ENCODE measurements at regions not wholly inside any gene's neighbourhood (a gene's known extent, or its start where the extent isn't known, plus 50 kb on each side); places are given as distances from the start of the nearest gene placed in this dataset.

- TF ChIP-seq YY1 (IDR thresholded peaks at IDR 0.05; ENCODE audit: borderline replicate concordance in 1 of 3, control insufficient read depth in 1 of 3, extremely low read depth in 1 of 3, insufficient read depth in 3 of 3, insufficient read length in 1 of 3, insufficient replicate concordance in 2 of 3, low read depth in 1 of 3, low read length in 2 of 3) = peak in 1 of 3 experiments; percentile 56
- TF ChIP-seq ZNF76 (CRISPR knock-in tag; IDR thresholded peaks at IDR 0.05; ENCODE audit: borderline replicate concordance) = no peak
- TF ChIP-seq ZNF347 (CRISPR knock-in tag; IDR thresholded peaks at IDR 0.05; ENCODE audit: low read depth) = no peak
- peak; percentile 25; the same call in 1 of the 2 replicates for TF ChIP-seq MGA (IDR thresholded peaks at IDR 0.05)
- TF ChIP-seq L3MBTL2 (IDR thresholded peaks at IDR 0.05) = peak; percentile 60
- TF ChIP-seq SIN3B (IDR thresholded peaks at IDR 0.05; ENCODE audit: low read depth) = no peak
Observed at GRCh38 chr6:69622230-69622629, 174.6 kb downstream of the LMBRD1 start (continued).
